GM21423 (cell line): ENCODE measurements at regions not wholly inside any gene's neighbourhood (a gene's known extent, or its start where the extent isn't known, plus 50 kb on each side); places are given as distances from the start of the nearest gene placed in this dataset.
"Not testable (repeated sequence)": the region's sequence is repeated elsewhere in the genome, so short reads cannot be mapped to it uniquely, and the experiment has no call there.

Experiments
- ATAC-seq: cut with Tn5 transposase; IDR thresholded peaks from one replicate; pipeline ENCODE4 v1.9.1; 2021; ENCODE audit warnings: mild to moderate bottlenecking, moderate library complexity; ENCODE audit not compliant: unreplicated experiment

GRCh38 chr17:63286254-63286653, 159.9 kb downstream of the CYB561 start:
- no peak for ATAC-seq

- ATAC-seq, result not testable (repeated sequence)
Measured at GRCh38 chr17:63287006-63287405, 159.1 kb downstream of the CYB561 start.

GRCh38 chr17:63289931-63290330, 156.2 kb downstream of the CYB561 start:
- no peak for ATAC-seq

GRCh38 chr17:63290351-63290750, 155.8 kb downstream of the CYB561 start:
- no peak for ATAC-seq

- no peak for ATAC-seq
Measured at GRCh38 chr17:63290784-63291183, 155.3 kb downstream of the CYB561 start.

- no peak for ATAC-seq
Measured at GRCh38 chr17:63291258-63291657, 154.8 kb downstream of the CYB561 start.

GRCh38 chr17:63292421-63292820, 153.7 kb downstream of the CYB561 start:
- no peak for ATAC-seq

GRCh38 chr17:63293323-63294075, 152.6 kb downstream of the CYB561 start:
- ATAC-seq, result no peak

GRCh38 chr17:63294776-63295175, 151.3 kb downstream of the CYB561 start:
- no peak for ATAC-seq

GRCh38 chr17:63295288-63295687, 150.8 kb downstream of the CYB561 start:
- no peak for ATAC-seq

GRCh38 chr17:63295839-63296590, 150.1 kb downstream of the CYB561 start:
- ATAC-seq, result no peak

GRCh38 chr17:63298916-63299315, 147.2 kb downstream of the CYB561 start:
- not testable (repeated sequence) for ATAC-seq

GRCh38 chr17:63304704-63305261, 141.3 kb downstream of the CYB561 start:
- no peak for ATAC-seq

GRCh38 chr17:63305857-63306256, 140.2 kb downstream of the CYB561 start:
- no peak for ATAC-seq

- no peak for ATAC-seq
Measured at GRCh38 chr17:63306855-63307254, 139.3 kb downstream of the CYB561 start.

GRCh38 chr17:63308272-63308671, 137.8 kb downstream of the CYB561 start:
- no peak for ATAC-seq

GRCh38 chr17:63309021-63309420, 137.1 kb downstream of the CYB561 start:
- no peak for ATAC-seq

GRCh38 chr17:63311416-63311937, 134.6 kb downstream of the CYB561 start:
- ATAC-seq, result no peak

GRCh38 chr17:63314761-63315160, 131.3 kb downstream of the CYB561 start:
- no peak for ATAC-seq

GRCh38 chr17:63316100-63316499, 130.0 kb downstream of the CYB561 start:
- no peak for ATAC-seq

- no peak for ATAC-seq
Measured at GRCh38 chr17:63317166-63317840, 128.8 kb downstream of the CYB561 start.
